ENCODE measurements at regions not wholly inside any gene's neighbourhood (a gene's known extent, or its start where the extent isn't known, plus 50 kb on each side); places are given as distances from the start of the nearest gene placed in this dataset.

GRCh38 chr5:174159327-174160114 lies 114.0 kb downstream of the NSG2 start:
- TF ChIP-seq CTCF (conservative IDR thresholded peaks at IDR 0.05 in 1 of 2, IDR thresholded peaks at IDR 0.05 in 1 of 2; ENCODE audit: low read depth in 1 of 2, low read length in 2 of 2) (no peak), EZH2 (IDR thresholded peaks at IDR 0.05; ENCODE audit: low read length, missing control alignments) (no peak)
